Keratinocyte (primary cell): ENCODE measurements at regions not wholly inside any gene's neighbourhood (a gene's known extent, or its start where the extent isn't known, plus 50 kb on each side); places are given as distances from the start of the nearest gene placed in this dataset.

Source experiments
- DNase-seq: peaks from one replicate; pipeline ENCODE4 v3.0.0-alpha.2; 2011; ENCODE audit warnings: low read depth, missing footprints, low spot score
- FAIRE-seq: peaks from 2 replicates; lab custom pipeline; 2011; peaks lifted over from hg19 to GRCh38; lab: Jason Lieb, UNC
- H2AFZ ChIP-seq: 2 replicates; pipeline ENCODE4 v1.6.0; 2012; ENCODE audit warnings: low read length, control low read depth, inconsistent platforms; ENCODE audit not compliant: control insufficient read depth
- H3K27ac ChIP-seq: 2 replicates; pipeline ENCODE4 v1.5.1; 2011; ENCODE audit warnings: low read length; ENCODE audit not compliant: control insufficient read depth, insufficient read depth
- H3K27me3 ChIP-seq: 3 replicates; pipeline ENCODE4 v1.6.0; 2011; ENCODE audit warnings: low read length; ENCODE audit not compliant: control insufficient read depth, insufficient read depth; ENCODE audit errors: extremely low read depth
- H3K36me3 ChIP-seq, 2 experiments: 2 replicates in 1 of 2; 3 replicates in 1 of 2; pipeline ENCODE4 v1.5.1; 2011; ENCODE audit warnings: low read length in 2 of 2, mild to moderate bottlenecking in 1 of 2; ENCODE audit not compliant: control insufficient read depth in 2 of 2, insufficient read depth in 2 of 2; ENCODE audit errors: extremely low read depth in 1 of 2
- H3K4me1 ChIP-seq: 3 replicates; pipeline ENCODE4 v1.5.1; 2011; ENCODE audit warnings: low read length; ENCODE audit not compliant: control insufficient read depth, insufficient read depth; ENCODE audit errors: extremely low read depth
- H3K4me2 ChIP-seq: 3 replicates; pipeline ENCODE4 v1.6.0; 2011; ENCODE audit warnings: low read depth, low read length; ENCODE audit not compliant: control insufficient read depth, insufficient read depth; ENCODE audit errors: extremely low read depth
- H3K4me3 ChIP-seq, 3 experiments: fragments of 200-600 bp in 1 of 3; sonication (generic) in 1 of 3; 2 replicates in 2 of 3; 3 replicates in 1 of 3; pipeline ENCODE4 v1.5.1; 2011 to 2016; ENCODE audit warnings: low read length in 3 of 3, mild to moderate bottlenecking in 3 of 3, control low read depth in 2 of 3, inconsistent platforms in 1 of 3, low read depth in 1 of 3, mixed read lengths in 1 of 3, mixed run types in 1 of 3, moderate library complexity in 1 of 3; ENCODE audit not compliant: control insufficient read depth in 2 of 3, insufficient read depth in 2 of 3; ENCODE audit errors: extremely low read depth in 1 of 3
- H3K79me2 ChIP-seq: 2 replicates; pipeline ENCODE4 v1.6.0; 2012; ENCODE audit warnings: low read length; ENCODE audit not compliant: control insufficient read depth, insufficient read depth
- H3K9ac ChIP-seq: 3 replicates; pipeline ENCODE4 v1.6.0; 2011; ENCODE audit warnings: low read length; ENCODE audit not compliant: control insufficient read depth, insufficient read depth; ENCODE audit errors: extremely low read depth
- H3K9me1 ChIP-seq: 3 replicates; pipeline ENCODE4 v1.6.0; 2011; ENCODE audit warnings: low read length; ENCODE audit not compliant: control insufficient read depth, insufficient read depth; ENCODE audit errors: extremely low read depth
- H3K9me3 ChIP-seq: 2 replicates; pipeline ENCODE4 v1.5.1; 2012; ENCODE audit warnings: low read depth, low read length; ENCODE audit not compliant: control insufficient read depth
- H4K20me1 ChIP-seq: 3 replicates; pipeline ENCODE4 v1.6.0; 2011; ENCODE audit warnings: low read length; ENCODE audit not compliant: control insufficient read depth, insufficient read depth; ENCODE audit errors: extremely low read depth
- CTCF ChIP-seq, 3 experiments: IDR thresholded peaks in 1 of 3; conservative IDR thresholded peaks in 1 of 3; optimal IDR thresholded peaks in 1 of 3; 2 replicates in 2 of 3; 3 replicates in 1 of 3; pipeline versions ENCODE3 to v1.5.1; 2011; ENCODE audit warnings: low read length in 3 of 3, mild to moderate bottlenecking in 3 of 3, moderate library complexity in 2 of 3, control low read depth in 1 of 3, inconsistent platforms in 1 of 3; ENCODE audit not compliant: insufficient read depth in 2 of 3; ENCODE audit errors: extremely low read depth in 1 of 3
- EZH2 ChIP-seq: IDR thresholded peaks from one replicate; pipeline ENCODE4 v1.6.1; 2012; ENCODE audit warnings: inconsistent platforms, mild to moderate bottlenecking, low read length, moderate library complexity
- dilution Hi-C: fragments of 300-500 bp; cut with MboI; formaldehyde crosslinking; loops from one replicate; pipeline ENCODE4 v1.7.0; 2020; ENCODE audit warnings: low sequenced_read_pairs; ENCODE audit not compliant: extremely low pct_ligation_motif_present

- no peak overlapping the region for H3K27ac ChIP-seq
- H3K4me2 ChIP-seq, result no peak overlapping the region
- no peaks in the 10 kb centered on the region for H3K9me1 ChIP-seq
- no peaks in the 10 kb centered on the region for H4K20me1 ChIP-seq
- H3K9ac ChIP-seq, result no peak overlapping the region
- H3K4me3 ChIP-seq, result no peak overlapping the region
- H3K79me2 ChIP-seq, result no peaks in the 10 kb centered on the region
- FAIRE-seq (no peak), DNase-seq (no peak)
- H3K9me3 ChIP-seq, result peaks cover 5% of the 10 kb centered on the region
- dilution Hi-C loops, result no loop called here
- TF ChIP-seq EZH2 (no peak), CTCF (optimal IDR thresholded peaks at IDR 0.05 in 1 of 3, IDR thresholded peaks at IDR 0.05 in 1 of 3, conservative IDR thresholded peaks at IDR 0.05 in 1 of 3; ENCODE audit: extremely low read depth in 1 of 3, insufficient read depth in 2 of 3, low read length in 3 of 3) (no peak)
- no peak overlapping the region for H2AFZ ChIP-seq
- no peaks in the 10 kb centered on the region for H3K4me1 ChIP-seq
- H3K36me3 ChIP-seq, result no peaks in the 10 kb centered on the region
- H3K27me3 ChIP-seq, result no peaks in the 10 kb centered on the region
These were observed 156.7 kb upstream of the RTL1 start for GRCh38 chr14:101060171-101060601.

GRCh38 chr14:101061411-101062064 is 158.0 kb upstream of the RTL1 start:
- H3K9me3 ChIP-seq, result peaks cover 5% of the 10 kb centered on the region
- dilution Hi-C loops, result no loop called here
- no peak overlapping the region for H2AFZ ChIP-seq

GRCh38 chr14:101062065-101062450 is 158.5 kb upstream of the RTL1 start:
- no peaks in the 10 kb centered on the region for H3K4me1 ChIP-seq
- no peak overlapping the region for H3K27ac ChIP-seq
- no peaks in the 10 kb centered on the region for H3K27me3 ChIP-seq
- H4K20me1 ChIP-seq, result no peaks in the 10 kb centered on the region
- peaks cover 5% of the 10 kb centered on the region for H3K9me3 ChIP-seq
- FAIRE-seq (no peak), DNase-seq (no peak)
- no peak overlapping the region for H3K4me2 ChIP-seq
- H3K79me2 ChIP-seq, result no peaks in the 10 kb centered on the region
- no peaks in the 10 kb centered on the region for H3K9me1 ChIP-seq
- no peak overlapping the region for H2AFZ ChIP-seq
- no peak overlapping the region for H3K4me3 ChIP-seq
- H3K9ac ChIP-seq, result no peak overlapping the region
- H3K36me3 ChIP-seq, result no peaks in the 10 kb centered on the region
- dilution Hi-C loops, result no loop called here
- no peak for TF ChIP-seq EZH2
- TF ChIP-seq CTCF (optimal IDR thresholded peaks at IDR 0.05 in 1 of 3, IDR thresholded peaks at IDR 0.05 in 1 of 3, conservative IDR thresholded peaks at IDR 0.05 in 1 of 3; ENCODE audit: extremely low read depth in 1 of 3, insufficient read depth in 2 of 3, low read length in 3 of 3), result no peak

More at GRCh38 chr14:101061411-101062064, 158.0 kb upstream of the RTL1 start:
- DNase-seq (no peak), FAIRE-seq (no peak)
- Histone ChIP-seq H3K9me1 (no peaks in the 10 kb centered on the region), H4K20me1 (no peaks in the 10 kb centered on the region), H3K36me3 (no peaks in the 10 kb centered on the region), H3K4me3 (no peak overlapping the region), H3K4me1 (no peaks in the 10 kb centered on the region), H3K27ac (no peak overlapping the region), H3K9ac (no peak overlapping the region), H3K79me2 (no peaks in the 10 kb centered on the region), H3K4me2 (no peak overlapping the region), H3K27me3 (no peaks in the 10 kb centered on the region)
- no peak for TF ChIP-seq EZH2
